ENCODE measurements at regions not wholly inside any gene's neighbourhood (a gene's known extent, or its start where the extent isn't known, plus 50 kb on each side); places are given as distances from the start of the nearest gene placed in this dataset.

GRCh38 chr11:19519353-19519752 lies 193.3 kb upstream of the NAV2 start:
- TF ChIP-seq, protein P1, sequence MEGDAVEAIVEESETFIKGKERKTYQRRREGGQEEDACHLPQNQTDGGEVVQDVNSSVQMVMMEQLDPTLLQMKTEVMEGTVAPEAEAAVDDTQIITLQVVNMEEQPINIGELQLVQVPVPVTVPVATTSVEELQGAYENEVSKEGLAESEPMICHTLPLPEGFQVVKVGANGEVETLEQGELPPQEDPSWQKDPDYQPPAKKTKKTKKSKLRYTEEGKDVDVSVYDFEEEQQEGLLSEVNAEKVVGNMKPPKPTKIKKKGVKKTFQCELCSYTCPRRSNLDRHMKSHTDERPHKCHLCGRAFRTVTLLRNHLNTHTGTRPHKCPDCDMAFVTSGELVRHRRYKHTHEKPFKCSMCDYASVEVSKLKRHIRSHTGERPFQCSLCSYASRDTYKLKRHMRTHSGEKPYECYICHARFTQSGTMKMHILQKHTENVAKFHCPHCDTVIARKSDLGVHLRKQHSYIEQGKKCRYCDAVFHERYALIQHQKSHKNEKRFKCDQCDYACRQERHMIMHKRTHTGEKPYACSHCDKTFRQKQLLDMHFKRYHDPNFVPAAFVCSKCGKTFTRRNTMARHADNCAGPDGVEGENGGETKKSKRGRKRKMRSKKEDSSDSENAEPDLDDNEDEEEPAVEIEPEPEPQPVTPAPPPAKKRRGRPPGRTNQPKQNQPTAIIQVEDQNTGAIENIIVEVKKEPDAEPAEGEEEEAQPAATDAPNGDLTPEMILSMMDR (IDR thresholded peaks at IDR 0.05; ENCODE audit: low read length) = no peak
- no peak for TF ChIP-seq EZH2 (IDR thresholded peaks at IDR 0.05; ENCODE audit: borderline replicate concordance, low read length)

All from OCI-LY1 (cell line).